KMS-11 (cell line): ENCODE measurements at regions not wholly inside any gene's neighbourhood (a gene's known extent, or its start where the extent isn't known, plus 50 kb on each side); places are given as distances from the start of the nearest gene placed in this dataset.

Experiments
- H2AFZ ChIP-seq: fragments of 200-600 bp; sonication (generic); 2 replicates; pipeline ENCODE4 v1.6.1; 2016; ENCODE audit warnings: antibody characterized with exemption, mixed run types, low read depth
- H3K27ac ChIP-seq: fragments of 200-600 bp; sonication (generic); 2 replicates; pipeline ENCODE4 v1.6.1; 2016; ENCODE audit warnings: mild to moderate bottlenecking, mixed run types
- H3K27me3 ChIP-seq: fragments of 200-600 bp; sonication (generic); 2 replicates; pipeline ENCODE4 v1.6.1; 2017; ENCODE audit warnings: mild to moderate bottlenecking, low read depth, mixed run types, moderate library complexity; ENCODE audit not compliant: insufficient read depth
- H3K36me3 ChIP-seq: fragments of 200-600 bp; sonication (generic); 2 replicates; pipeline ENCODE4 v1.6.1; 2017; ENCODE audit warnings: mild to moderate bottlenecking, mixed run types; ENCODE audit not compliant: insufficient read depth
- H3K4me1 ChIP-seq: fragments of 200-600 bp; sonication (generic); 2 replicates; pipeline ENCODE4 v1.6.1; 2016; ENCODE audit warnings: mild to moderate bottlenecking, low read depth, mixed run types; ENCODE audit not compliant: poor library complexity, severe bottlenecking
- H3K4me2 ChIP-seq: fragments of 200-600 bp; sonication (generic); 2 replicates; pipeline ENCODE4 v1.7.0; 2016; ENCODE audit warnings: mild to moderate bottlenecking, mixed run types
- H3K4me3 ChIP-seq: fragments of 200-600 bp; sonication (generic); IDR thresholded peaks from 2 replicates; pipeline ENCODE4 v1.6.1; 2017; ENCODE audit warnings: low read depth, low read length, mixed read lengths; ENCODE audit not compliant: insufficient read depth
- H3K79me2 ChIP-seq: fragments of 200-600 bp; sonication (generic); 2 replicates; pipeline ENCODE4 v1.6.1; 2016; ENCODE audit warnings: low read depth, mixed run types; ENCODE audit not compliant: insufficient read depth
- H3K9ac ChIP-seq: fragments of 200-600 bp; sonication (generic); 2 replicates; pipeline ENCODE4 v1.6.1; 2016; ENCODE audit warnings: mild to moderate bottlenecking, mixed run types
- H4K20me1 ChIP-seq: fragments of 200-600 bp; sonication (generic); 2 replicates; pipeline ENCODE4 v1.6.1; 2016; ENCODE audit warnings: mild to moderate bottlenecking, mixed run types; ENCODE audit not compliant: insufficient read depth
- TF ChIP-seq, protein P1 (sequence below): fragments of 200-600 bp; sonication (generic); conservative IDR thresholded peaks from 2 replicates; pipeline ENCODE4 v1.6.1; 2017; ENCODE audit warnings: low read depth, mild to moderate bottlenecking, antibody characterized with exemption, low read length, moderate library complexity, mixed read lengths

DNA sequence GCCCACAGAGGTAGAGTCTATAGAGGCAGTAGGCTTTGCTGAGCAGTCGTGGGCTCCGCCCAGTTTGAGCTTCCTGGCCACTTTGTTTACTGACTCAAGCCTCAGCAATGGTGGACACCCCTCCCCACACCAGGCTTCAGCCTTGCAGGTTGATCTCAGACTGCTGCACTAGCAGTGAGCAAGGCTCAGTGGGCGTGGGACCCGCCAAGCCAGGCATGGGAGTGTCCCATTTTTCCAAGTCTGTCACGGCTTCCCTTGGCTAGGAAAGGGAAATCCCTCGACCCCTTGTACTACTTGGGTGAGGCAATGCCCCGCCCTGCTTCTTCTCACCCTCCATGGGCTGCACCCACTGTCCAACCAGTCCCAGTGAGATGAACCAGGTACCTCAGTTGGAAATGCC is 135.3 kb upstream of the NT5E start:
- no peak overlapping the region for H3K27ac ChIP-seq
- no peak overlapping the region for H3K4me3 ChIP-seq
- no peaks in the 10 kb centered on the region for H3K27me3 ChIP-seq
- H3K36me3 ChIP-seq: no peaks in the 10 kb centered on the region
- H3K4me2 ChIP-seq: no peak overlapping the region
- H3K79me2 ChIP-seq: no peaks in the 10 kb centered on the region
- no peak overlapping the region for H3K9ac ChIP-seq
- no peak overlapping the region for H2AFZ ChIP-seq
- no peaks in the 10 kb centered on the region for H3K4me1 ChIP-seq
- no peaks in the 10 kb centered on the region for H4K20me1 ChIP-seq
- TF ChIP-seq, protein P1, sequence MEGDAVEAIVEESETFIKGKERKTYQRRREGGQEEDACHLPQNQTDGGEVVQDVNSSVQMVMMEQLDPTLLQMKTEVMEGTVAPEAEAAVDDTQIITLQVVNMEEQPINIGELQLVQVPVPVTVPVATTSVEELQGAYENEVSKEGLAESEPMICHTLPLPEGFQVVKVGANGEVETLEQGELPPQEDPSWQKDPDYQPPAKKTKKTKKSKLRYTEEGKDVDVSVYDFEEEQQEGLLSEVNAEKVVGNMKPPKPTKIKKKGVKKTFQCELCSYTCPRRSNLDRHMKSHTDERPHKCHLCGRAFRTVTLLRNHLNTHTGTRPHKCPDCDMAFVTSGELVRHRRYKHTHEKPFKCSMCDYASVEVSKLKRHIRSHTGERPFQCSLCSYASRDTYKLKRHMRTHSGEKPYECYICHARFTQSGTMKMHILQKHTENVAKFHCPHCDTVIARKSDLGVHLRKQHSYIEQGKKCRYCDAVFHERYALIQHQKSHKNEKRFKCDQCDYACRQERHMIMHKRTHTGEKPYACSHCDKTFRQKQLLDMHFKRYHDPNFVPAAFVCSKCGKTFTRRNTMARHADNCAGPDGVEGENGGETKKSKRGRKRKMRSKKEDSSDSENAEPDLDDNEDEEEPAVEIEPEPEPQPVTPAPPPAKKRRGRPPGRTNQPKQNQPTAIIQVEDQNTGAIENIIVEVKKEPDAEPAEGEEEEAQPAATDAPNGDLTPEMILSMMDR: no peak

DNA sequence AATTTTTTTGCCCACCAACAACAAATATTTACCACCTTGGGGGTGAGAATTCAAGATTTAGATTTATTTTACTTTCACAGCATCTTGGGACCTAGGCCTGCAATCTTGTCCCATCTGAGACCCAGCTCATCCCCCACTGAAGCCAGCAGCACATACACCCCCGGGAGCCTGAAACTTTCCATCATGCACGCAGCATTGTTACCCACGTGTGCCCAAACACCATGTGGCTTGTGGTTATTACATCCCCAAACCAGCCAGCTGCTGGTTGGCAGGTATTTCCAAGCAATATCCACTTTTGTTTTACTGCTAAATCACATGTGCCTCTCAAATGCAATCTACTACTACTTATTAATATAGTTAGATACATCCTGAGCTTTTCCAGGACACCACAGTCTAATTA is 149.3 kb upstream of the NT5E start:
- TF ChIP-seq, protein P1: no peak
- H3K27me3 ChIP-seq: no peaks in the 10 kb centered on the region
- no peak overlapping the region for H2AFZ ChIP-seq
- no peaks in the 10 kb centered on the region for H4K20me1 ChIP-seq
- H3K27ac ChIP-seq: no peak overlapping the region
- H3K79me2 ChIP-seq: no peaks in the 10 kb centered on the region
- no peak overlapping the region for H3K9ac ChIP-seq
- no peaks in the 10 kb centered on the region for H3K36me3 ChIP-seq
- H3K4me1 ChIP-seq: no peaks in the 10 kb centered on the region
- H3K4me3 ChIP-seq: no peak overlapping the region
- H3K4me2 ChIP-seq: no peak overlapping the region

DNA sequence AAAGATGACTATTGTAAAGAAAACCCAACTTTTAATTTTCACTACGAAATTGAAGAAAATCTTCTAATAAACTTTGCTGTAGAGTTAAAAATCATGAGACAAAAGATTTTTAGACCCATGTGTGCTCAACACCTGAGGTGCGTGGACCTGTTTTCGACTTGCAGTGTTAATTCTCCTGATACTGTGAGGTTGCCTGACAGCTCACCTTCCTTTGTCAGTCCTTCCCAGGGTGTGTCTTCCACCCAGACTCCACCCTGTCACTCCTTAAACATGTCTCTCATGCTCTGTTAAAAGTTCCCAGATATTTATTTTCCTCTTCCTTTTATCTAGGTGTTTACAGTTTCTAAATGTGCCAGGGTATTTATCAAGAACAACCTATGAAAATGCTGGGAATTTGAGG is 151.3 kb upstream of the NT5E start:
- H3K4me3 ChIP-seq: no peak overlapping the region
- TF ChIP-seq, protein P1: no peak

DNA sequence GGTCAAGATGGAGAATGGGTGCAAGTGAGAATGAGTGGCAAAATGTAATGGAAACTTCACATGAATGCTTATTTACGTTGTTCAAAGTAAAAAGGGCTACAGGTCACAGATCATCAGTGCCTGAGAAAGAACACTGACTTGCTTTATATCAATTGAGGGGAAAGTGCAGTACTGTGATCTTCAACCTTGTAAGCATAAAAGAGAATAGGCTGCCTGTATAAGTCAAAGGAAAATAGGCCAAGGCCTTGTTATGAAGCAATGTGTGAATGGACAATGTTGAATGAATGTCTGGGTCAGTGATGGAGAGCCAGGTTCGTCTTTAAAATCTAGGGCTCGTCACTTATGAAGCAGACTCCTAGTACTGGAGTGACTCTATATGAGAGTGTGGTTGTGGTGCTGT is 158.6 kb upstream of the NT5E start:
- Histone ChIP-seq H3K27me3 (no peaks in the 10 kb centered on the region), H3K4me3 (no peak overlapping the region), H3K4me2 (no peak overlapping the region), H3K9ac (no peak overlapping the region), H4K20me1 (no peaks in the 10 kb centered on the region), H3K36me3 (no peaks in the 10 kb centered on the region), H3K4me1 (no peaks in the 10 kb centered on the region), H2AFZ (no peak overlapping the region), H3K79me2 (no peaks in the 10 kb centered on the region), H3K27ac (no peak overlapping the region)
- TF ChIP-seq, protein P1: no peak

More for the DNA sequence above, 151.3 kb upstream of the NT5E start:
- H3K4me1 ChIP-seq: no peaks in the 10 kb centered on the region
- no peaks in the 10 kb centered on the region for H3K79me2 ChIP-seq
- H3K36me3 ChIP-seq: no peaks in the 10 kb centered on the region
- no peak overlapping the region for H3K4me2 ChIP-seq
- no peak overlapping the region for H2AFZ ChIP-seq
- no peak overlapping the region for H3K9ac ChIP-seq
- H3K27me3 ChIP-seq: no peaks in the 10 kb centered on the region
- no peak overlapping the region for H3K27ac ChIP-seq
- no peaks in the 10 kb centered on the region for H4K20me1 ChIP-seq
